Breast epithelium (tissue), 4 donors: ENCODE measurements at regions not wholly inside any gene's neighbourhood (a gene's known extent, or its start where the extent isn't known, plus 50 kb on each side); places are given as distances from the start of the nearest gene placed in this dataset.

Source experiments
- DNase-seq, 2 donors: peaks; one replicate each; pipeline ENCODE4 v3.0.0-alpha.2; 2019; ENCODE audit warnings: low spot score in 2 of 2
- H3K27ac ChIP-seq, 2 donors: fragments of 200-600 bp; sonication (generic) in 1 of 2; one replicate each; pipeline ENCODE4 v1.5.1; 2016 to 2019; ENCODE audit warnings: mild to moderate bottlenecking in 1 of 2
- H3K27me3 ChIP-seq, 2 donors: fragments of 200-600 bp; sonication (generic) in 1 of 2; one replicate each; pipeline versions ENCODE4 v1.5.1 to v1.6.0; 2017 to 2019; ENCODE audit warnings: control low read depth in 1 of 2, mild to moderate bottlenecking in 1 of 2
- H3K36me3 ChIP-seq: fragments of 200-600 bp; one replicate; pipeline ENCODE4 v1.5.1; 2019
- H3K4me1 ChIP-seq, 2 donors: fragments of 200-600 bp; sonication (generic); one replicate each; pipeline ENCODE4 v1.5.1; 2016 to 2019; ENCODE audit warnings: control low read depth in 1 of 2
- H3K4me3 ChIP-seq, 3 donors: fragments of 200-600 bp; sonication (generic); 1 replicate in 2 of 3; 2 replicates in 1 of 3; pipeline ENCODE4 v1.5.1; 2016 to 2019; ENCODE audit warnings: mild to moderate bottlenecking in 3 of 3, moderate library complexity in 2 of 3
- H3K9me3 ChIP-seq, 2 donors: fragments of 200-600 bp; sonication (generic) in 1 of 2; one replicate each; pipeline ENCODE4 v1.5.1; 2016 to 2019; ENCODE audit warnings: control low read depth in 1 of 2
- POLR2A ChIP-seq: fragments of 450-650 bp; IDR thresholded peaks from one replicate; pipeline ENCODE4 v1.6.1; 2016; ENCODE audit warnings: antibody characterized with exemption, mild to moderate bottlenecking, moderate library complexity
- POLR2AphosphoS5 ChIP-seq, 3 donors: sonication (generic); formaldehyde crosslinking; IDR thresholded peaks; one replicate each; pipeline ENCODE4 v1.6.1; 2017; ENCODE audit warnings: antibody characterized with exemption in 3 of 3
- intact Hi-C: fragments of 100-400 bp; cut with DNase I; formaldehyde crosslinking; loops from one replicate; pipeline ENCODE4 v1.15.1; 2023; ENCODE audit warnings: low total_unique reads
- TF ChIP-seq, protein P1 (sequence below), 3 donors: fragments of 450-650 bp; IDR thresholded peaks; one replicate each; pipeline ENCODE4 v1.5.1; 2016 to 2017; ENCODE audit warnings: antibody characterized with exemption in 3 of 3, mild to moderate bottlenecking in 3 of 3, moderate library complexity in 3 of 3

DNA sequence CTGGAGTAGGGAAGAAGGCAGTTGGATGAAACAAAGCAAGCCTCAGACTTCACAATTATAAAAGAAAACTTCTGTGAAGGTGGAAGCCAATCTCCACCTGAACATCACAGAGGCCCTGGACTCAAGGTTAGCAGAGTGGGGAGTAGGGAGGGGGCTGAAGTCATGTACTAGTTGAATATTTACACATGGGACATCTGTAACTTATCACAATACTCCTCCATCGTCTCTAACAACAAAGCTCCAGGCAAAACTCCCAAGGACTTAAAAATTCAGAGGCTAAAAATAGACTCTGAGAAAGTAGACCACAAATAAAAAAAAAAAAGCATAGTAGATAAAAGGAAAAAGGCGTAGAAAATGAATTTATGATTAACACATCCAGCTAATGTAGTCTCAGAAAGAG is 326.3 kb upstream of the PKN2 start:
- Histone ChIP-seq H3K27me3 (no peaks in the 10 kb centered on the region), H3K4me1 (no peaks in the 10 kb centered on the region), H3K9me3 (no peaks in the 10 kb centered on the region), H3K36me3 (no peaks in the 10 kb centered on the region), H3K27ac (no peak overlapping the region), H3K4me3 (no peak overlapping the region)
- no peak for DNase-seq
- TF ChIP-seq POLR2A (no peak), POLR2AphosphoS5 (IDR thresholded peaks at IDR 0.05) (no peak)
- TF ChIP-seq, protein P1, sequence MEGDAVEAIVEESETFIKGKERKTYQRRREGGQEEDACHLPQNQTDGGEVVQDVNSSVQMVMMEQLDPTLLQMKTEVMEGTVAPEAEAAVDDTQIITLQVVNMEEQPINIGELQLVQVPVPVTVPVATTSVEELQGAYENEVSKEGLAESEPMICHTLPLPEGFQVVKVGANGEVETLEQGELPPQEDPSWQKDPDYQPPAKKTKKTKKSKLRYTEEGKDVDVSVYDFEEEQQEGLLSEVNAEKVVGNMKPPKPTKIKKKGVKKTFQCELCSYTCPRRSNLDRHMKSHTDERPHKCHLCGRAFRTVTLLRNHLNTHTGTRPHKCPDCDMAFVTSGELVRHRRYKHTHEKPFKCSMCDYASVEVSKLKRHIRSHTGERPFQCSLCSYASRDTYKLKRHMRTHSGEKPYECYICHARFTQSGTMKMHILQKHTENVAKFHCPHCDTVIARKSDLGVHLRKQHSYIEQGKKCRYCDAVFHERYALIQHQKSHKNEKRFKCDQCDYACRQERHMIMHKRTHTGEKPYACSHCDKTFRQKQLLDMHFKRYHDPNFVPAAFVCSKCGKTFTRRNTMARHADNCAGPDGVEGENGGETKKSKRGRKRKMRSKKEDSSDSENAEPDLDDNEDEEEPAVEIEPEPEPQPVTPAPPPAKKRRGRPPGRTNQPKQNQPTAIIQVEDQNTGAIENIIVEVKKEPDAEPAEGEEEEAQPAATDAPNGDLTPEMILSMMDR (IDR thresholded peaks at IDR 0.05), result no peak
- intact Hi-C loops, result no loop called here

DNA sequence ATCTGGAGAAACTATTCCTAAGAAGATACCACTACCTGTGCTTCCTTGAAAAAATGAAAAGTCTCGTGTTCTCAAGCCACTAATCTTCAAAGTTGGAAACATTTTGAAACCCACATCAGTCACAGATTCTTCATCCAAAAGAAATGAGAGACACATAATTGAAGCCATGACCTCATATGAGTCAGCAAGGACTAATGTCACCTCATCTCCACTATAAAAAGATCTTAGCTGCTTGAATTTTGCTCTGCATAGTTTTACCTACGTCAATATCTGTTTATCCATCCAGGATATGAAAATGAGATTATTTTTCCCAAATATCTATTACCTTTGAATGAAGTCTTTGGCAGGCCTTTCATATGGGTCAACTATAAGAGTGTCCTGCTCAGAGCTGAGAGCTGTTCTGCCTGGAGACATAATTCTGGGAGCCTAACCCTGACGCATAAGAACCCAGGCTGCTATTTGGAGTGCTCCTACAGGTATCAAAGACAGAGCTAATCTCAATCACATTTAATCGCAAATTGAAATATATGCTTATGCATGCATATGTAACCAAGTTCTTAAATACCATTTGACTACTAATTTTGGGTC is 312.5 kb upstream of the PKN2 start:
- Histone ChIP-seq H3K36me3 (no peaks in the 10 kb centered on the region), H3K27ac (no peak overlapping the region), H3K4me1 (no peaks in the 10 kb centered on the region), H3K4me3 (no peak overlapping the region), H3K27me3 (no peaks in the 10 kb centered on the region), H3K9me3 (no peaks in the 10 kb centered on the region)
- TF ChIP-seq POLR2AphosphoS5 (IDR thresholded peaks at IDR 0.05) (no peak), POLR2A (no peak)
- TF ChIP-seq, protein P1 (IDR thresholded peaks at IDR 0.05), result no peak
- DNase-seq, result no peak
- intact Hi-C loops, result no loop called here

DNA sequence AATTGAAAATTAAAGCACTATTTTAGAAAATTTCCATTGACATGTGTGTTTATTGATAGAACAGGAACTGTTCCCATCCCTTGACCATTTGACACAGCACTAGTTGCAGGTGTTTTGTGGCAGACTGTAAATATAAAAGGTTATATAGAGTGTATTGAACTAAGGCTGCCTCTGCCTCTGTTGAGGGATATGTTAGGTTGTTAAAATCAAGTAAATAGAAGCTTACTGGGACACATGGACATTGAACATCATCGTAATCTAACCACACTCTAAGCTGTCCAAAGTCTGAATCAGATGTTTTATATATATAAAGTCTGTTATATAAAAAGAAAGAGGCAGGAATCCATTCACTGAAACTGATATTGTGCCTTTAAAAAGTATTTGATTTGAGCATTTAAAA is 308.1 kb upstream of the PKN2 start:
- Histone ChIP-seq H3K27ac (no peak overlapping the region), H3K27me3 (no peaks in the 10 kb centered on the region), H3K9me3 (no peaks in the 10 kb centered on the region), H3K4me1 (no peaks in the 10 kb centered on the region), H3K4me3 (no peak overlapping the region), H3K36me3 (no peaks in the 10 kb centered on the region)
- no peak for DNase-seq
- intact Hi-C loops, result no loop called here
- TF ChIP-seq POLR2A, result no peak
- TF ChIP-seq, protein P1 (IDR thresholded peaks at IDR 0.05), result no peak
- no peak for TF ChIP-seq POLR2AphosphoS5 (IDR thresholded peaks at IDR 0.05)

DNA sequence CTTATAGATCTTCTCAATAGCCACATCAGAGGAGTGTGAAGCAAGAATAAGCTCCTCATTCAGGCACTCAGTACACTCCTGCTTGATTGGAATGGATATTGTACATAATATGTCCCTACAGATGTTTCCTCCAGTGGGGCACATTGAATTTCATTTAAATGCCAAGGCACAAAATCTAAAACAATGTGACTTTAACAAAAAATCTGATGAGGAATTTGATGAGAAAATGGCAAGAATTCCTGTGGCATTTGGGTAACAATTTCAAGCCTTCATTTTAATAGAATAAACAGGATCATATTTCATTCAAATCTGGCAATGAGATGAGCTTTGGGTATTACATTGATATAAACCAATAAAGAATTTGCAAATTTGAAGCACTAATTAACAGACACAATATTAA is 307.7 kb upstream of the PKN2 start:
- no peaks in the 10 kb centered on the region for H3K36me3 ChIP-seq
- no peak overlapping the region for H3K4me3 ChIP-seq
- H3K27me3 ChIP-seq, result no peaks in the 10 kb centered on the region
- TF ChIP-seq POLR2AphosphoS5 (IDR thresholded peaks at IDR 0.05) (no peak), POLR2A (no peak)
- TF ChIP-seq, protein P1 (IDR thresholded peaks at IDR 0.05), result no peak
- no peaks in the 10 kb centered on the region for H3K9me3 ChIP-seq
- intact Hi-C loops, result no loop called here
- no peak overlapping the region for H3K27ac ChIP-seq
- no peak for DNase-seq
- H3K4me1 ChIP-seq, result no peaks in the 10 kb centered on the region

DNA sequence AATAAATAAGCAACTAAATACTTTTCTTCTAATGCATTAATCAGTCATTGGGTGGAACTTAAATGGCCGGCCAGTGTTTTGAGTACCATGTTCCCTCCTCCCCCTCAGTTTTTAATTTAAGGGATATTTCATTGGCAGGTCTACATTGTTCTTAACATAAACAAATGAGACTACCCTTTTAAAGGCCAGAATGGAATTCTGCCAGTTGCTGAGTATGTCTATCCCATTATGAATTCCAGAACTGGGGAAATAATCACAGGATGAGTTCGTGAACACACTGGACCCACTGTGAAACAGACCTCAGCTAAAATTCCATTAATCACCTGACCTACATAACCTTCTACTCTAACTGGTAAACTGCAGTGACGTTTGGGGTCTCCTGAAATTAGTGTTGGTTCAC is 305.5 kb upstream of the PKN2 start:
- no peak for DNase-seq
- Histone ChIP-seq H3K27me3 (no peaks in the 10 kb centered on the region), H3K4me3 (no peak overlapping the region), H3K36me3 (no peaks in the 10 kb centered on the region), H3K27ac (no peak overlapping the region), H3K9me3 (no peaks in the 10 kb centered on the region), H3K4me1 (no peaks in the 10 kb centered on the region)
- TF ChIP-seq, protein P1 (IDR thresholded peaks at IDR 0.05), result no peak
- no peak for TF ChIP-seq POLR2AphosphoS5 (IDR thresholded peaks at IDR 0.05)
- TF ChIP-seq POLR2A, result no peak
- intact Hi-C loops, result no loop called here
